Right atrium auricular region (tissue), 2 donors: ENCODE measurements at regions not wholly inside any gene's neighbourhood (a gene's known extent, or its start where the extent isn't known, plus 50 kb on each side); places are given as distances from the start of the nearest gene placed in this dataset.

Experiments used
- DNase-seq: peaks from one replicate; pipeline ENCODE4 v3.0.0-alpha.2; 2019; ENCODE audit warnings: low spot score
- H3K27ac ChIP-seq, 2 donors: fragments of 200-600 bp; sonication (generic); 1 replicate in 1 of 2; 2 replicates in 1 of 2; pipeline ENCODE4 v1.5.1; 2016 to 2019
- H3K27me3 ChIP-seq, 2 donors: fragments of 200-600 bp; sonication (generic); one replicate each; pipeline versions ENCODE4 v1.5.1 to v1.6.0; 2017 to 2019
- H3K36me3 ChIP-seq: fragments of 200-600 bp; sonication (generic); one replicate; pipeline ENCODE4 v1.5.1; 2016
- H3K4me1 ChIP-seq, 2 donors: fragments of 200-600 bp; sonication (generic); one replicate each; pipeline versions ENCODE4 v1.5.1 to v1.6.0; 2017 to 2019
- H3K4me3 ChIP-seq, 2 donors: fragments of 200-600 bp; sonication (generic); 1 replicate in 1 of 2; 2 replicates in 1 of 2; pipeline ENCODE4 v1.5.1; 2017 to 2019; ENCODE audit warnings: mild to moderate bottlenecking in 1 of 2, moderate library complexity in 1 of 2
- H3K9me3 ChIP-seq, 2 donors: fragments of 200-600 bp; sonication (generic); one replicate each; pipeline ENCODE4 v1.5.1; 2019
- CTCF ChIP-seq, 2 donors: fragments of 200-600 bp; sonication (generic); IDR thresholded peaks; one replicate each; pipeline ENCODE4 v1.5.1; 2019; ENCODE audit warnings: antibody characterized with exemption in 2 of 2

- H3K27ac ChIP-seq, result no peak overlapping the region
- no peaks in the 10 kb centered on the region for H3K27me3 ChIP-seq
- TF ChIP-seq CTCF (IDR thresholded peaks at IDR 0.05), result no peak
- H3K4me3 ChIP-seq, result no peak overlapping the region
- no peaks in the 10 kb centered on the region for H3K4me1 ChIP-seq
- H3K36me3 ChIP-seq, result no peaks in the 10 kb centered on the region
- H3K9me3 ChIP-seq, result no peaks in the 10 kb centered on the region
- DNase-seq, result no peak
Measured at GRCh38 chr12:83225806-83226205, 539.1 kb downstream of the TMTC2 start.

- no peaks in the 10 kb centered on the region for H3K4me1 ChIP-seq
- no peaks in the 10 kb centered on the region for H3K36me3 ChIP-seq
- H3K27ac ChIP-seq, result no peak overlapping the region
- DNase-seq, result no peak
- TF ChIP-seq CTCF (IDR thresholded peaks at IDR 0.05), result no peak
- no peak overlapping the region for H3K4me3 ChIP-seq
- no peaks in the 10 kb centered on the region for H3K27me3 ChIP-seq
- H3K9me3 ChIP-seq, result no peaks in the 10 kb centered on the region
Measured at GRCh38 chr12:83224012-83224411, 537.3 kb downstream of the TMTC2 start.

- H3K9me3 ChIP-seq, result no peaks in the 10 kb centered on the region
- DNase-seq, result no peak
- no peaks in the 10 kb centered on the region for H3K4me1 ChIP-seq
- no peak overlapping the region for H3K27ac ChIP-seq
- H3K36me3 ChIP-seq, result no peaks in the 10 kb centered on the region
- no peak for TF ChIP-seq CTCF (IDR thresholded peaks at IDR 0.05)
- H3K4me3 ChIP-seq, result no peak overlapping the region
- H3K27me3 ChIP-seq, result no peaks in the 10 kb centered on the region
Measured at GRCh38 chr12:83220774-83221173, 534.1 kb downstream of the TMTC2 start.

GRCh38 chr12:83216230-83216629 is 529.5 kb downstream of the TMTC2 start:
- H3K9me3 ChIP-seq, result no peaks in the 10 kb centered on the region
- TF ChIP-seq CTCF (IDR thresholded peaks at IDR 0.05), result no peak
- H3K27me3 ChIP-seq, result no peaks in the 10 kb centered on the region
- H3K4me3 ChIP-seq, result no peak overlapping the region
- DNase-seq, result no peak
- H3K36me3 ChIP-seq, result no peaks in the 10 kb centered on the region
- H3K27ac ChIP-seq, result no peak overlapping the region
- no peaks in the 10 kb centered on the region for H3K4me1 ChIP-seq

- DNase-seq, result no peak
- no peak overlapping the region for H3K4me3 ChIP-seq
- H3K4me1 ChIP-seq, result no peaks in the 10 kb centered on the region
- TF ChIP-seq CTCF (IDR thresholded peaks at IDR 0.05), result no peak
- no peaks in the 10 kb centered on the region for H3K9me3 ChIP-seq
- no peak overlapping the region for H3K27ac ChIP-seq
- no peaks in the 10 kb centered on the region for H3K36me3 ChIP-seq
- no peaks in the 10 kb centered on the region for H3K27me3 ChIP-seq
Measured at GRCh38 chr12:83214185-83214584, 527.5 kb downstream of the TMTC2 start.

GRCh38 chr12:83210933-83211332 is 524.2 kb downstream of the TMTC2 start:
- H3K4me3 ChIP-seq, result no peak overlapping the region
- H3K27ac ChIP-seq, result no peak overlapping the region
- no peaks in the 10 kb centered on the region for H3K27me3 ChIP-seq
- no peak for TF ChIP-seq CTCF (IDR thresholded peaks at IDR 0.05)
- H3K36me3 ChIP-seq, result no peaks in the 10 kb centered on the region
- H3K4me1 ChIP-seq, result no peaks in the 10 kb centered on the region
- H3K9me3 ChIP-seq, result no peaks in the 10 kb centered on the region
- DNase-seq, result no peak
